Neural crest cell (in vitro differentiated cells): ENCODE measurements at regions not wholly inside any gene's neighbourhood (a gene's known extent, or its start where the extent isn't known, plus 50 kb on each side); places are given as distances from the start of the nearest gene placed in this dataset.

Source experiments
- DNase-seq: peaks from one replicate; pipeline ENCODE4 v3.0.0; 2021; ENCODE audit warnings: low read depth, mixed read lengths, low spot score
- H3K27ac Mint-ChIP-seq: one replicate; pipeline ENCODE4 v1.8.0; 2021; ENCODE audit warnings: mild to moderate bottlenecking, mixed read lengths; ENCODE audit not compliant: unreplicated experiment
- H3K27me3 Mint-ChIP-seq: 2 replicates; pipeline ENCODE4 v1.8.0; 2021; ENCODE audit warnings: low read depth, mild to moderate bottlenecking, mixed read lengths
- H3K36me3 Mint-ChIP-seq: 2 replicates; pipeline ENCODE4 v1.8.0; 2021; ENCODE audit warnings: low read depth, mild to moderate bottlenecking, mixed read lengths
- H3K4me1 Mint-ChIP-seq: 2 replicates; pipeline ENCODE4 v1.8.0; 2021; ENCODE audit warnings: mixed read lengths
- H3K4me3 Mint-ChIP-seq: one replicate; pipeline ENCODE4 v1.8.0; 2021; ENCODE audit warnings: mild to moderate bottlenecking, mixed read lengths
- H3K9me3 Mint-ChIP-seq: 2 replicates; pipeline ENCODE4 v1.8.0; 2021; ENCODE audit warnings: mixed read lengths
- TF ChIP-seq, protein P1 (sequence below): fragments of 200-600 bp; sonication (generic); conservative IDR thresholded peaks from 2 replicates; pipeline ENCODE4 v1.5.0; 2021; ENCODE audit warnings: antibody characterized with exemption, mild to moderate bottlenecking

DNA sequence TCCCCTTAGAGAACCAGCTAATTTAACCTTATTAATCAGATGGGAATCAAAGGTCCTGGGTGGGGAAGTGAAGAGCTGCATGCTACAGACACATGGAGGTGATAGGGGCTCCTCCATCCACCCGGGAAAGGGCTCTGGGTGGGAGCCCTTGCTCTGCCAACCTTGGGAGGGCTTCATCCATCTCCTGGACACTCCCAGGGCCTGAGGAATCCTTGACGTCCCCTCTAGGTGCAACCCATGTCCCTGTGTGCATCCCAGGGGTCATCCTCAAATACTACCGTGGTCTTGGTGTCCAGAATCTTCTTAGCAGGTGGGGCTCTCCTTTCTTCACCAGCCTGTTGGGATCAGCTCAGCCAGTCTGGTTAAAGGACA lies 55.4 kb upstream of the IGFBP3 start:
- TF ChIP-seq, protein P1, sequence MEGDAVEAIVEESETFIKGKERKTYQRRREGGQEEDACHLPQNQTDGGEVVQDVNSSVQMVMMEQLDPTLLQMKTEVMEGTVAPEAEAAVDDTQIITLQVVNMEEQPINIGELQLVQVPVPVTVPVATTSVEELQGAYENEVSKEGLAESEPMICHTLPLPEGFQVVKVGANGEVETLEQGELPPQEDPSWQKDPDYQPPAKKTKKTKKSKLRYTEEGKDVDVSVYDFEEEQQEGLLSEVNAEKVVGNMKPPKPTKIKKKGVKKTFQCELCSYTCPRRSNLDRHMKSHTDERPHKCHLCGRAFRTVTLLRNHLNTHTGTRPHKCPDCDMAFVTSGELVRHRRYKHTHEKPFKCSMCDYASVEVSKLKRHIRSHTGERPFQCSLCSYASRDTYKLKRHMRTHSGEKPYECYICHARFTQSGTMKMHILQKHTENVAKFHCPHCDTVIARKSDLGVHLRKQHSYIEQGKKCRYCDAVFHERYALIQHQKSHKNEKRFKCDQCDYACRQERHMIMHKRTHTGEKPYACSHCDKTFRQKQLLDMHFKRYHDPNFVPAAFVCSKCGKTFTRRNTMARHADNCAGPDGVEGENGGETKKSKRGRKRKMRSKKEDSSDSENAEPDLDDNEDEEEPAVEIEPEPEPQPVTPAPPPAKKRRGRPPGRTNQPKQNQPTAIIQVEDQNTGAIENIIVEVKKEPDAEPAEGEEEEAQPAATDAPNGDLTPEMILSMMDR = no peak
- no peak overlapping the region for H3K27ac Mint-ChIP-seq
- DNase-seq = no peak
- H3K27me3 Mint-ChIP-seq = peaks cover 17% of the 10 kb centered on the region
- peaks cover 42% of the 10 kb centered on the region for H3K4me1 Mint-ChIP-seq
- peaks cover 3% of the 10 kb centered on the region for H3K36me3 Mint-ChIP-seq
- no peak overlapping the region for H3K4me3 Mint-ChIP-seq
- H3K9me3 Mint-ChIP-seq = no peaks in the 10 kb centered on the region

DNA sequence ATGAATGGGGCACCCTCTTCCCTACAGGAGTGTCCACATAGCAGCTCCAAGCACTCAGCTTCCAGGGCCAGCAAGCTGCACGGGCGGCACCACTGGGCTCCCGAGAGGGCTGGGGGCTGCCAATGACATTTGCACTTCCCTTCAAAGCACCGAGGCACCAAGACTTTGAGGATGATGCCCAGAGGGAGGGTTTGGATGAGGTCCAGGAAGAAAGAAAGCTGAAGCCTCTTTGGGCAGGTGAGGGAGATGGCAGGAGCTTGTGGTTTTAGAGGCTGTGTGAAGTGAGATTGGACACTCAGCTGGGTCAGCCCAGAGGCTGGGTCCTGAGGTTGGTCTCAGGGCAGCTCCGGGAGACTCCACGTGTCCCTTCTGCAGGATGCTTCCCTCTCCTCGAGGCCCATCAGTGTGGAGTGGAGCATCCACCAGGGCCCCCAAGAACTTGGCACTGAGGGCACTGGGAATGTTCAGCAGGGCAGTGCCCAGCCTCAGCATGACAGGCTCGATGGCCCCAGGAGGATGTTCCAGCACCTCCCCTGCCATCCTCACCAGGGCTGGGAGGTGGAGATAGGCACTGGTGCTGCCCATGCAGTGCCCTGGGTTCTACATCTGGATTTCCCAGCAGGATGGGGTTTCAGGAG lies 54.9 kb upstream of the IGFBP3 start:
- H3K27ac Mint-ChIP-seq = no peak overlapping the region

DNA sequence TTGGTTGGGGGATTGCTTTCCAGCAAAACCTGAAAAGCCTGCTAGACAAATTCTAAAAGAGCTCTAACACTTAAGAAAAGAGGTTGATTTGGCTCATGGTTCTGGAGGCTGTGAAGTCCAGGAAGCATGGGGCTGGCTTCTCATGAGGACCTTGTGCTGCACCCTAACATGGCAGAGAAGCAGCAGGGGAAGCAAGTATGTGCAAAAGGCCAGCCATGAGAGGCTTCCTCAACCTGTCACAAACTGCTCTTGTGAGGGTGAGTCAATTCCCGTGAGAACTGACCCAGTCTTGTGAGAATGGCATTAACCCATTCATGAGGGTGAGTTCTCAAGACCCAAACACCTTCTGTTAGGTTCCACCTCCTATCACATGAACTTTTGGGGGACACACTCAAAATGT lies 54.3 kb upstream of the IGFBP3 start:
- Mint-ChIP-seq H3K4me3 (no peak overlapping the region), H3K27ac (no peak overlapping the region), H3K9me3 (no peaks in the 10 kb centered on the region), H3K27me3 (peaks cover 23% of the 10 kb centered on the region), H3K4me1 (peaks cover 42% of the 10 kb centered on the region), H3K36me3 (peaks cover under 1% of the 10 kb centered on the region)
- no peak for DNase-seq
- TF ChIP-seq, protein P1 = no peak

More for the DNA sequence above, 54.9 kb upstream of the IGFBP3 start:
- Mint-ChIP-seq H3K4me3 (no peak overlapping the region), H3K4me1 (peaks cover 42% of the 10 kb centered on the region), H3K9me3 (no peaks in the 10 kb centered on the region), H3K27me3 (peaks cover 20% of the 10 kb centered on the region), H3K36me3 (peaks cover 3% of the 10 kb centered on the region)
- TF ChIP-seq, protein P1 = no peak
- no peak for DNase-seq

DNA sequence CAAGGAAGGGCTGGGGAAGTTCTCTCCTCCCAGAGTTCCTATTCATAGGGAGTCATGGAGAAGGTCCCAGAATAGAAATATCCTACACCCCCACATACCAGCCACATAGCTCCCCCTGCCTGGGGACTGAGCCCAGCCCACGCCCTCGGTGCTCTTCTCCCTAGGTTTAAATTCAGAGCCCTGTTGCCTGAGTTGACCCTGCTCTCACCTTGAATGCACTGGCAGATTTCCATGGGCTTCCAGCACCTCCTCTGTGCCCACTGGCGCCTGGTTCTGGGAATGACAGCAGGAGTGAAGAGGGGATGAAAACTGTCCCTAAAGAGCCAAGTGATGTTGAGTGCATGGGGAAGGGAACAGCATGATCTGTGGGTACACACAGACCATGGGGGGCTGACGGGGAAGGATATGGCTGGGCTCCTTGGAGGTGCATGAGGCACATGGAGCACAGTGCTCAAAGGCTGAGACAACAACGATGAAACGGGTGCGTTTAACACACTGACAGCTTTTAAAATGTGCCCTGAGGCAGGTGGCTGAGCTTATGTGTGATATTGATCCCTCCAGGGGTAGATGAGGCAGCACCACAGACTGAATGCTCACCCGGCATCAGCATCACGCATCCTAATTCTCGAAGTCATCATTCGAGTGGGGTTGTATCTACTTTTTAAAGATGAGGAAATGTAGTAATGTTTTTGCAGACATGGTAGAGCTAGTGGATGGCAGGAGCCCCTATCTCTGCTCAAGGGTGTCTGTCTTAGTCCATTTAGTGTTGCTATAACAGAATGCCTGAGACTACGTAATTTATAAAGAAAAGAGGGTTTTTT lies 53.7 kb upstream of the IGFBP3 start:
- Mint-ChIP-seq H3K4me3 (no peak overlapping the region), H3K9me3 (no peaks in the 10 kb centered on the region), H3K27me3 (peaks cover 28% of the 10 kb centered on the region), H3K27ac (no peak overlapping the region), H3K36me3 (no peaks in the 10 kb centered on the region), H3K4me1 (peaks cover 42% of the 10 kb centered on the region)
- TF ChIP-seq, protein P1 = no peak
- DNase-seq = no peak

DNA sequence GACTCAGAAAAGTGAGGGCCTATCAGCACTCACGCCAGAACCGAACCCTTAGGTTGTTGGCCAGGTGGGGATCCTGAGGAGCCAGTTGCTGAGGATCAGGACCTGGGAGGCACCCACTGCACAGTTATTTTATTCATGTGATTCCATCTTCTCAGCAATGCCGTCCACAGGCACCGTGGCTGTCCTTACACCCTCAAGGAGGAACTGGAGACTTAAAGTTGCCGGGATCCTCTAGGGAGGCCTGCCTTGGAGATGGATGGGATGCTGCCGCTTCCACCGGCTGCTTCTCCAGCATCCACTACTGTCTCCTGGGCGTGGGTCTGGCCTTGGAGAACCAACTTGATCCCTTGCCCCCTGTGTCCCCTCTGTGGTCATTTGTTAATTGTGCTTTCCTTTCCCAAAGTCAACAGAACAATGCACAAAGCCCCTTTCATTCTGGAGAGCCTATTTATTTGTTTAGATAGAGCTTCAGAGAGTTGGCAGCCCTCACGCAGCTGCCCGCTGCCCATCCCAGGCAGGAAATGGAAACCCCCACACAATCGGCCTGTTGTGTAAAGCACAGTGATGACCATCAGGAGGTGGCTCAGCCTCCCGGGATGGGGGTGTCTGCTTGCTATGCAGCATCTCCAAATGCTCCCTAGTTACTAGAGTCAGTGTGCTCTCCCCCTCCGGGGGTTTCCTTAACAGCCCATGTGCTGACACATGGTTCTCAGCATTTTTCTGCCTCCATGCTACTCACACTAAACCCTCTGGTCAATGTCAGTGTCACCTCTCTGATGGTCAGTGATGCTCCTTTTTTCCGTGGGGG lies 52.9 kb upstream of the IGFBP3 start:
- peaks cover 35% of the 10 kb centered on the region for H3K4me1 Mint-ChIP-seq
- peaks cover 34% of the 10 kb centered on the region for H3K27me3 Mint-ChIP-seq
- H3K9me3 Mint-ChIP-seq = no peaks in the 10 kb centered on the region
- TF ChIP-seq, protein P1 = no peak
- peak overlapping the region; percentile 2 for H3K4me3 Mint-ChIP-seq
- H3K36me3 Mint-ChIP-seq = no peaks in the 10 kb centered on the region
- H3K27ac Mint-ChIP-seq = no peak overlapping the region
- DNase-seq = peak; percentile 47
